ENCODE measurements at regions not wholly inside any gene's neighbourhood (a gene's known extent, or its start where the extent isn't known, plus 50 kb on each side); places are given as distances from the start of the nearest gene placed in this dataset.

DNA sequence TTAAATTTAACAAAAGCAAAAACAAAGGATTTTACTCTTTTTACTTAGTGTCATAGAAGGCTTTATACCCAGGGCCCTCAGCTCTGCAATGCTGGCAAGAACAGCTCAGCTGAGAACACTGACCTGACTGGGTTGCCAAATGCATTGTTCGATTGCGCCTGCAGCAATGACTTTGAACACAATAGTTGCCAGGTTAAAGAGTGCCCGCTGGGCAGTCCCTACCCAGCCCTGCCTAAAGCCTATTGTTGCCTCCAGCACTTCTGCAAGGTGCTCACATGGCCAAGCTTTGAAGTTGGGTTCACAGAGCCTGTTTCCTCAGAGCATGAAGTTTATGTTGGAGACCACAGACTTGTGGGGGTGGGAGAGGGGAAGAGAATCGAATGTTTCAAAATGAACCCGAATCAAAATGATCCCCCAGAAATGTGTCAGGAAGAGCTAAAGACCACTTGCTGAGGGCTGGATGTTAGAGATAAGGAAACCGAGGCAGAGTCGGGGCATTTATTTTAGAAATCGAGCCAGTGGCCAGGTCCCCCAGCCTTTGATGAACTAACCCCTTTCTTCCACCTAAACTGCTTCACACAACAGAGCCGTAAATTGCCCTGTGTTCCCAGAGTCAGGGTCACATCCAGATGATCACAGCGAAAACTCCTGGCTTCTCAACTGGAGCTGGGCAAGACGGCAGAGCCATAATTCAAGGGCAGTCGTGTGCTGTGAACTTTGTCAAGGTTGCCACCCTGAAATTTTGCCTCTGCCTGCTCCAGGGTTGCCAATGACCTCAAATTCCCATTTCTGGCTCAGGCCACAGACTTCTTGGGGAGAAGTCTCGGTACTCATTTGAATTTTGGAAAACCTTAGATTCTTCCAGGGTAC, 55.0 kb downstream of the FOXA2 start:
- Histone ChIP-seq H3K9me3 (no peaks in the 10 kb centered on the region), H3K4me3 (no peak overlapping the region), H3K27ac (no peak overlapping the region), H3K4me1 (no peaks in the 10 kb centered on the region), H3K27me3 (no peaks in the 10 kb centered on the region), H3K36me3 (no peaks in the 10 kb centered on the region)
- TF ChIP-seq, protein P1, sequence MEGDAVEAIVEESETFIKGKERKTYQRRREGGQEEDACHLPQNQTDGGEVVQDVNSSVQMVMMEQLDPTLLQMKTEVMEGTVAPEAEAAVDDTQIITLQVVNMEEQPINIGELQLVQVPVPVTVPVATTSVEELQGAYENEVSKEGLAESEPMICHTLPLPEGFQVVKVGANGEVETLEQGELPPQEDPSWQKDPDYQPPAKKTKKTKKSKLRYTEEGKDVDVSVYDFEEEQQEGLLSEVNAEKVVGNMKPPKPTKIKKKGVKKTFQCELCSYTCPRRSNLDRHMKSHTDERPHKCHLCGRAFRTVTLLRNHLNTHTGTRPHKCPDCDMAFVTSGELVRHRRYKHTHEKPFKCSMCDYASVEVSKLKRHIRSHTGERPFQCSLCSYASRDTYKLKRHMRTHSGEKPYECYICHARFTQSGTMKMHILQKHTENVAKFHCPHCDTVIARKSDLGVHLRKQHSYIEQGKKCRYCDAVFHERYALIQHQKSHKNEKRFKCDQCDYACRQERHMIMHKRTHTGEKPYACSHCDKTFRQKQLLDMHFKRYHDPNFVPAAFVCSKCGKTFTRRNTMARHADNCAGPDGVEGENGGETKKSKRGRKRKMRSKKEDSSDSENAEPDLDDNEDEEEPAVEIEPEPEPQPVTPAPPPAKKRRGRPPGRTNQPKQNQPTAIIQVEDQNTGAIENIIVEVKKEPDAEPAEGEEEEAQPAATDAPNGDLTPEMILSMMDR (IDR thresholded peaks at IDR 0.05): no peak
- intact Hi-C loops (cut with DNase I): no loop called here
- ATAC-seq (no peak), DNase-seq (no peak)

DNA sequence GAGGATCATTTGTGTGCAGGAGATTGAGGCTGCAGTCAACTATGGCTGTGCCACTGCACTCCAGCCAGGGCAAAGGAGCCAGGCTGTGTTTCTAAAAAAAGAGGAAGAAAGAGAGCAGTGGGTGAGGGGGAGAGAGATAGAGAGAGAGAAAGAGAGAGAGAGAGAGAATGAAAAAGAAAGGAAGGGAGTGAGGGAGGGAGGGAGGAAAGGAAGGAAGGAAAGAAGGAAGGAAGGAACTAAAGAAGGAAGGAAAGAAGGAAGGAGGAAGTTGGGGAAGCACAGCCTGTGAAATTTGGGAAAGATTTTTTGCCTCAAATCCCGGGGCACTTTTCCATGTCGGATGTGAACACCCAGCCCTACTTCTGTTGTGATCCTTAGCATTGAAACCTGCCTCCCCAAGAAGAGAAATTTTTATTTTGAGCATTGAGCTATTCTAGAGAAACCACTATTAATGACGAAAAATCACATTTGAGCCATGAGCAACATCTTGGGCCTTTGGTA, 57.8 kb downstream of the FOXA2 start:
- TF ChIP-seq, protein P1 (IDR thresholded peaks at IDR 0.05): no peak
- Histone ChIP-seq H3K9me3 (no peaks in the 10 kb centered on the region), H3K27ac (no peak overlapping the region), H3K36me3 (no peaks in the 10 kb centered on the region), H3K27me3 (no peaks in the 10 kb centered on the region), H3K4me1 (no peaks in the 10 kb centered on the region), H3K4me3 (no peak overlapping the region)
- intact Hi-C loops (cut with DNase I): no loop called here
- DNase-seq: no peak
- ATAC-seq: no peak

DNA sequence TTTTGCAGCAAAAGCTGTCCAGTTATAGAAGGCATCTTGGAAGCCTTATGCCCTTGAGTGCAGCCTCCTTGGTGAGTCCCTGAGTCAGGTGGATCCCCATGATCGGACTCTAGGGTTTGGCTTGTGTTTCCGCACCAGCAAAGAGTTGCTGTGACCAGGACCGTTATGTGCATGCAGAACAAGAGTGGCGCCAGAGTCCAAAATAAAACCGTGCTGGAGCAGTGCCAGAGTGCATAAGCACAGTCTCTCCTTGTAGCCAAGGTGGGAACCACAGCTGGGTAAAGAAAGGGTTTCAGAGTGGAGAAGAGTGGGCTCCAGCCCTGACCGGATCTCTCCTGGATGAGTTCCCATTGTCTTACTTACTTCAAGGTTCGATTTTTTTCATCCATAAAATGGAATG, 58.6 kb downstream of the FOXA2 start:
- ATAC-seq: no peak
- Histone ChIP-seq H3K4me1 (no peaks in the 10 kb centered on the region), H3K36me3 (no peaks in the 10 kb centered on the region), H3K27ac (no peak overlapping the region), H3K9me3 (no peaks in the 10 kb centered on the region), H3K4me3 (no peak overlapping the region), H3K27me3 (no peaks in the 10 kb centered on the region)
- intact Hi-C loops (cut with DNase I): no loop called here
- DNase-seq: no peak
- TF ChIP-seq, protein P1 (IDR thresholded peaks at IDR 0.05): no peak

DNA sequence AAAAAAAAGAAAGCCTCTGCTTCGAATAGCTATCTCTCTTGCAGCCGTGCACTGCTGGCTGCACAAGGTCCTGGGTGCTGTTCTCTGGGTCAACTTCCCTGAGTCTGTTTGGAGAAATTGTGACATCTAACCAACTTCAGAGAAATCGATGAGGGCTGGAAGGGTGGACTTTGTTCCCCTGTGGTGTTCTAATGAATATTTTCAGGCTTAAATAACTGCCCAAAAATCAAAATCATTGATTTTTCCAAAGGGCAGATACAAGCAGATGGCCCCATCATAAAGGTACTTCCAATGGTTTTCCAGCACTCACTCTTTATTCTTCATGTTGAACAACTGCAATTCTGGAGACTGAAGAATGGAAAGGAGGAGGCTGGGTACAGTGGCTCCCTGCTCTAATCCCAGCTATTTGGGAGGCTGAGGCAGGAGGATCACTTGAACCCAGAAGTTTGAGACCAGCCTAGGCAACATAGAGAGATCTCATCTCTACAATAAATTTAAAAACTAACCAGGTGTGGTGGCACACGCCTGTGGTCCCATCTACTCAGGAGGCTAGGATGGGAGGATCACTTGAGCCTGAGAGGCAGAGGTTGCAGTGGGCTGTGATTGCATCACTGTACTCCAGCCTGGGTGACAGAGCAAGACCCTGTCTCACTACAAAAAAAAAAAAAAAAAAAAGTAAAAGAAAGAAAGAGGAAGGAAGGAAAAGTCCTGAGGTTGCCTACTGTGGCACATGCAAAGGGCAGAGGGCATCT, 59.1 kb downstream of the FOXA2 start:
- intact Hi-C loops (cut with DNase I): no loop called here

More for the DNA sequence above, 59.1 kb downstream of the FOXA2 start:
- no peak overlapping the region for H3K27ac ChIP-seq
- H3K9me3 ChIP-seq: no peaks in the 10 kb centered on the region
- no peak for ATAC-seq
- H3K4me3 ChIP-seq: no peak overlapping the region
- H3K4me1 ChIP-seq: no peaks in the 10 kb centered on the region
- H3K27me3 ChIP-seq: no peaks in the 10 kb centered on the region
- H3K36me3 ChIP-seq: no peaks in the 10 kb centered on the region
- DNase-seq: no peak
- TF ChIP-seq, protein P1 (IDR thresholded peaks at IDR 0.05): no peak

Measured in left lung (tissue), 4 donors.